ENCODE measurements at regions not wholly inside any gene's neighbourhood (a gene's known extent, or its start where the extent isn't known, plus 50 kb on each side); places are given as distances from the start of the nearest gene placed in this dataset.
"Not testable (repeated sequence)": the region's sequence is repeated elsewhere in the genome, so short reads cannot be mapped to it uniquely, and the experiment has no call there.

DNA sequence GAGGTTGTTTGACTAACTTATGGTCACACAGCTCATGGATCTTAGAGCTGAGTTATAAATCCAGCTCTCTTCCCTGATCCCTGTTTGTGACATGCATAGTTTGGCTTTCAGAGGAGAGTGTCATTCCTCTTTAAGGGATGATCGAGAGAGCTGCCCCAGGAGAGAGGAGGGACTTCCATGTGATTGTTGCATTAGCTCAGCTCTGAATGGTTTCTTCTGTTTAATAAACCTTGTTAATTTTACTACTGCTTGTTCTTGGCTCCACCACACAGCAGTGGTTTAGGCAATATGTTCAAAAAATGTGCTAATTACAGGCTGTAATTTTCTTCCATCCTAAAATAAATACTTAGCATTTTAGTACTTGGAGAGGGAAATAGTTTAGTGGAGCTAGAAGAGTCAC is 152.5 kb downstream of the C12orf75 start:
- FAIRE-seq: no peak

DNA sequence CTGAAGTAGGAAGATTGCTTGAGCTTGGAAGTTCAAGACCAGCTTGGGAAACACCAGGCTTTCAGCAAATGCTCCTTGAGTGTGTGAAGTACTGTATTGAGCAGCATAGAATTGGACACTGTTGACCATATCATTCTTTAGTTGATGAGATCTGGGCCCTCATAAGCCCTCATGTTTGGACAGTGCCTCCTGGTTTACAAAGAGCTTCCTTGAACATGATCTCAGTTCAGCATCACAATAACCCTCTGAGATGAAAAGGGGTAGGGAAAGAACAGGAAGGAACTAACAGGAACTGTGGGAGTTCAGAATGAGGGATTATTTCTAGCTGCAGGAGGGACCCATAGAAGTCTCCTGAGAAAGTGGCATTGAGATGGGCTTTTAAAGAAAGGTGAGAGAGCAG is 153.2 kb downstream of the C12orf75 start:
- FAIRE-seq: no peak

DNA sequence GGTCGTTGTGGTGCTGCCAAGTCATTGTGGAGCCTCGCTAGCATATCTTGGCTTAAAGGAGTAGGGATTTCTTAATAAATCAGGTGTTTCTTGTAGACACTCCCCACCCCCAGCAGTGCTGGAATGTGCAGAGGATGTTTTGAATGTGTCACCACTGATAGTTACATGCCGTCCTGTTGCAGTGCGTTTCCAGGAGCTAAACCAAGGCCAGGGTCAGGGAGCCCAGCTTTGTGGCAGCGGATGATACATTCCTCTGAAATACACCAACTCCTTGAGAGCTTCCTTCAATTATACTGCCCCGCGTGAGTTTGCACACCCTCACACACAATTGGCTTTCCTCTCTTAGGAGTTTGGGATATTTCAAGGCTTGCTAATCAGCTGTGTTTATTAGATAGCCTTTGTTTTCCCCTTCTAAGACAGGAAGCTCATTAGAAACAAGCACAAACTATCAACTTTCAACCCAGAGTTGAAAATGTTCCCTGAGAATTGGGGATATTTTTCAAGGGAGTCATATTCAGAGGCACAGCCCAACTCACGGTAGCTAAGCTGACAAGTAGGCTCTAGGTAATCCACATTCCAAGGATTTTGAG is 154.9 kb downstream of the C12orf75 start:
- no peak for FAIRE-seq

DNA sequence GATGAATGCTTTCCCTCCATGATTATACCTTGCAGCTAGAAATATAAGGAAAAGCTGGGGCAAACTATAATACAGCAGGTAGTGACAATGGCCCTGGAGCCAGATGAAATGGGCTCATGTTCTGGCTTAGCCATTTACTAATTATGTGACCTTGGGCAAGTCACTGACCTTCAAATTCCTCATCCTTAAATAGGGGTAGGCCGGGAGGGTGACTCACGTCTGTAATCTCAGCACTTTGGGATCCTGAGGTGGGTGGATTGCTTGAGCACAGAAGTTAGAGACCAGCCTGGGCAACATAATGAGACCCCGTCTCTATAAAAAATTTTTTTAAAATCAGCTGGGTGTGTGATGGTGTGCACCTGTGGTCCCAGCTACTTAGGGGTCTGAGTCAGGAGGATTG is 155.4 kb downstream of the C12orf75 start:
- FAIRE-seq: no peak

DNA sequence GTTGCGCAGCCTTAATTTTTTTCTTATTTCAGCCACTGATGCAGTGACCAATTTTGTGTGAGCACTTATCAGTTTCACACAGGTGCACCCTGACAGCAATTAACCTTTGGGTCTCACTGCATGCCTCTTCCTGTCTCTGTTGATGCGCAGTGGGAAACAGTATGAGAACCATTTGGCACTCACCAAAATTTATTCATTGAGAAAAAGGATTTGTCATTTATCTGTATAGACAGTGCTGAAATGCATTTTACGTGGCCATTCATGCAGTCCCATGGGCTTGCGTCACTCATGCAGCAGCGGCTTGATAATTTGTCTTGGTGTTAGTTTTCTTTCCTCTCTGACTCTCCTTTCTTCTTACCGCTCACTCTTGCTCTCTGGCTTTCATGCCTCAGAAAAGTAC is 157.5 kb downstream of the C12orf75 start:
- no peak for FAIRE-seq

DNA sequence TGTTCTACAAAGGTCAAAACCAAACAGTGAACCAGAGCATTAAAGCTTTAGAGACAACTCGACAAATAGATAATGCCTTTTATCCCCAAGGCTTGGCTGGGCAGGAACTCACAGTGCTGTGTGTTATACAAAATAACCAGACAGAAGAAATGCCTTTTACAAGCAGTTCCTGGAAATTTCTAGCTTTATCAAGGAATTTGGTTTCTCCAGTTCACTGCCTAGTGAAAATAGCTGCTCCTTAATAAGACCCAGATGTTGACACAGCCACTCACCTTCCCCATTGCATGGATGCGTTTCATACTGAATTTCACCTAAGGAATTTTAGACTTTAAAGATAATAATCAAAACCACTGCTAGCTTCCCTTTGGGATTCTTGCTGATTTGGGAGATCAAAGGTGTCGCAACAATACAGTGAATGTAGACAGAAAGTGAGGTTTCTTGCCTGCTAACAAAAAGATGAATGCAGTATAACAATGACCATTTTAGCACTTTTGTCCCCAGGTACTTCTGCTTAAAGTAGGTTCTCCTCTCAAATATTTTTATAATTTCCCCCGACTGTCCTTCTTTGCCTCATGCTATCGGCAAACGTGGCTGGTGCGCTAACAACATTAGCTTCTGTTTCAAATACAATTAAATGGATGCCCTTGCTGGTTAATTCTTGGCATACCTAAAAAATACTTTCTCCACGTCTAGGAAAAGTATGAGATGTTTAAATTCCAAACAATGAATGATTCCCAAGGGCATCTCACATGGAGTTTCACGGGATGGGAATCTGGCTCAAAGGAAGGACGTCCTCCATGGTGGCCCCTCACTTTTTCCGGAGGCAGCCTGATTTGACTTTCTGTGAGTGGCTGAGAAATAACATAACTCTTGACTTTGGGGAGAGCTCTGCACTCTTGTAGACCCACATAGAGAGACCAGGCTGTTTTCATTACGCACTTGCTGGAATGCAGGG is 162.4 kb downstream of the C12orf75 start:
- FAIRE-seq: no peak

DNA sequence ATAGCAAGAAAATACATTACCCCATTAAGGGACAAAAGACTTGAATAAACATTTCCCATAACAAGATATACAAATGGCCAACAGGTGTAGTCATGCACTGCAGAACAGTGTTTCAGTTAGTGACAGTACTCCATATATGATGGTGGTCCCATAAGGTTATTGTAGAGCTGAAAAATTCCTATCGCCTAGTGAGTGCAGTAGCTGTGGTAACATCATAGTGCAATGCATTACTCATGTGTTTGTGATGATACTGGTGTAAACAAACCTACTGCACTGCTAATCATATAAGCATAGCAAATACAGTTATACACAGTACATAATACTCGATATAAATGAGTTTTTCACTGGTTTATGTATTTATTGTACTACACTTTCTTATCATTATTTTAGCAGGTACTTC is 168.7 kb downstream of the C12orf75 start:
- FAIRE-seq: no peak

DNA sequence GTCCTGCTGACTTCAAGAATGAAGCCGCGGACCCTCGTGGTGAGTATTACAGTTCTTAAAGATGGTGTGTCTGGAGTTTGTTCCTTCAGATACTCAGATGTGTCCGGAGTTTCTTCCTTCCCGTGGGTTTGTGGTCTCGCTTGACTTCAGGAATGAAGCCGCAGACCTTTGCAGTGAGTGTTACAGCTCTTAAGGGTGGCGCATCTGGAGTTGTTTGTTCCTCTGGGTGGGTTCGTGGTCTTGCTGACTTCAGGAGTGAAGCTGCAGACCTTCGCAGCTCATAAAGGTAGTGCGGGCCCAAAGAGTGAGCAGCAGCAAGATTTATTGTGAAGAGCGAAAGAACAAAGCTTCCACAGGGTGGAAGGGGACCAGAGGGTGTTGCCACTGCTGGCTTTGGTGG is 170.2 kb downstream of the C12orf75 start:
- not testable (repeated sequence) for FAIRE-seq

DNA sequence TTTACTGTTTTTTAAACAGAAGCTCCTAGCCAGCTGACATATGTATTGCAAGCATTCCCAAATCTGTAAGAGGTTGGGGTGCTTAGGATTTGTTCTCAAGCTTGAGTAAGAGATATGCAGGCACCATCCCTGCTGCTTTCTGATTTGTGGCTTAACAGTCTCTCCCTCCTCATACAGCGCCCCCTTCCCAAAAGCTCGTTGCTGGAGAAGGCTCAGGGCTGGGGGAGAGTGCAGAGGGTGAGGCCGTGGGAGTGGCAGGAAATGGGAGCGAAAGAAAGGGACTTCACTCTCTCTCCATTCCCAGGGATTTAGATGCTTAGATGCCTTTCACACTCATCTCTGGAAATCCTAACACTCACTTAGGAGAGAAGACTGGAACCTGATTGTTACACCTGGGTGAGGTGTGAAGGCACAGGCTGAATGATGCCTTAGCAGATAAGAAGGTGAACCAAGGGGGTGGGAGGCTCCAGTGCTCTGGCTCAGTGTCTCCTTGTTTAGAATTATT is 172.0 kb downstream of the C12orf75 start:
- FAIRE-seq: no peak

DNA sequence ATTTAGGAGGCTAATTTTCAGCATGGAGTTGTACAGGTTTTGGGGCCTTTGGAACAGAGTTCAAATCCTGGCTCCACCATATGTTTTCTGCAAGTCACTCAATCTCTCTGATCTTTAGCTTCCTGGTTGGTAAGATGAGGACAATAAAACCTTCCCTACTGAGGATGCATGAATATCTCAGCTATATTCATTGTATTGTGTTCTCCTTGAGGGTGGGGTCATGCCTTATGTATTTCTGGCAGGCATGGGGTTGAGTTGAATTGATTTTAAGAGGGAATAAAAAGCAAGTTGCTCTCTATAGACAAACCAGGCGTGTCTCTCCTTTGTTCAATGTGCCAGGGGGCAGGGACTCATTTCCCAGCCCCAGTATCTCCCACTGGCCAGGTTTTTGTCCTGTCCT is 173.1 kb downstream of the C12orf75 start:
- FAIRE-seq: no peak

DNA sequence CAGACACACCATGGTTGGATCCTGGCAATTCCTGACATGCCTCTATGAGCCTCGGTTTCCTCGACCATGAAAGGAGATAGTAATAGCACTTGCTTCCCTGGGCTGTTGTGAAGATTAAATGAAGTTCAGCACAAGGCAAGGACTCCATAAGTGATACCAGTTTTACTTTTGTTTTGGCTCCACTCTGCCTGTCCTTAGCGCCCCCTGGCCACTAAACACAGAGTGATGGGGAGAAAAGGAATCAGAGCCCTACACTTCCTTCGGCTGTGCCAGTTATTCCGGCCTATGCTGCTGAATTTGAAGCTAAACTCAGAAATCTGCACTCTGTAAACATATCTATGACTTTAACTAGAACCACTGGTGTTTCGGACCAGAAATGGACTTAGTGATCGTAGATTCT is 173.8 kb downstream of the C12orf75 start:
- no peak for FAIRE-seq

DNA sequence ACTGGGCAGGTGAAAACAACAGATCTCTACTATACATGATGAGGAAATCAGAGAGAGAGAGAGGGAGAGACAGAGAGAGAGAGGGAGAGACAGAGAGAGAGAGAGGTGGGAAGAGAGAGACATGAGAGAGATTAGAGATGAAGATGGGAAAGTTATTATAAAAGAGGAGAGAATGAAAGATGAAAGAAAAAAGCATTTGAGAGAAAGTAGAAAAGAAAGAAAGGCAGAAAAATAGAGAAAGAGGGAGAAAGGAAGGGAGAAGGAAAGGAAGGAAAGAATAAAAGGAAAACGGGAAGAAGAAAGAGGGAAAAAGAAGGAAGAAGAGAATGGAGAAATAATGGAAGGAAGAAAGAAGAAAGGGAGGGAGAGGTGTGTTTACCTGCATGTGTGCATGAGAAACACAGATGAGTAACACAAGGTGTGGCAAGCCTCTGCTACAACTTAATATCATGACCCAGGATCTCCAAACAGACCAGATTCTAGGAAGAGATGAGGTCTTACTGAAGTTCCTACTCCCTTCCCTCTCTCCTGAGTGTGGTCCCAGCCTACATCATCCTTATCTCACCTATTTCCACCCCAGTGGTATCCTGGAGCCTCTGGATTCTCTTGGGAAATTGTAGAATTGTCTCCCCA is 176.3 kb downstream of the C12orf75 start:
- no peak for FAIRE-seq

DNA sequence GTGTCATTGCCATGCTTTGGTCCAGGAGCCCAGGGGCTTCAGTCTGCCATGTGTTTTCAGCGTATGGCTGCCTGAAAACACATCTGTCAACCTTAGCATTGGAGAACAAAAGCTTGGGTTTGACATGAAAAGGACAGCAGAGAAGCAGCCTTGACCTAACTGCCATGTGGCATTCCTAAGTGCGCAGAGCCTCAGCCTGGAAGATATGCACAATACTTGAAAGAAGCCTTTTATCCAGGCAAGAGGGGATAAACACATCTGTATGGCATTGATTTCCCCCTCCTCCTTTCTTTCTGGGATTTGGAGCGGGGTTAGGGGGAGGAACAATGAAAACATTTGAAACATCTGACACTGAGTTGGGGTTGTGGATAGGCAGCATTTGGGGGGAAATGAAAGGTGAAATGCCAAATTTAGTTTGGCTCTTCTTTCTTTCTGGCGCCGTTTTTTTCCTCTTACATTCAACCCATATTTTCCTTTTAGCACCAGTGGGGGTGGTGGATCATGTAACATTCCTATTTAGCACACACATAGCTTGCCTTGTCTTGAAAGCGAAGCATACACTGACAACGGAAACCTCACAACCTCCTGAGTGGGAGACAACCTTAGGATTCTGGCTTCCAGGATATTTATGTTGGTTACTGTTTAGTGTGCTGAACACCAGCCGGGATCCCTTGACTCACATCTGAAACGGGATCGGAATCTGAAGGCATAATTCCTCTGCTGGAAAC is 177.0 kb downstream of the C12orf75 start:
- FAIRE-seq: no peak

DNA sequence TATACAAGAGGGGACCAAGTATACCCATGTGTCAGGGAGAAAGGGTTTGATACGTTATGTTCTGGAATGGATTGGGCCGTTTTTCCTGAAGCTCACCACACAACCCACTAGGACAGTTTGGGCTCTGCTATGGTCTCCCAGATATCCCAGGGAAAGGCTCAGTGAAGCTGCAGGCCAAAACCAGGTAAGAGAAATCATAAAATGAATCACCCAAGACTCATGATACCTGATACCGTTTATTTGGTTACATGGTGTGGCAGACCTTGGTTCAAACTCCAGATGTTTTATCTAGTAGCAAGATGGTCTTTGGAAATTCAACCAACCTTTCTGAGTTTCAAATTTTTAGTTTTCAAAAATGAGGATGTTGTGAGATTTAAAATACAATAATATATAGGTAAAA is 177.6 kb downstream of the C12orf75 start:
- no peak for FAIRE-seq

DNA sequence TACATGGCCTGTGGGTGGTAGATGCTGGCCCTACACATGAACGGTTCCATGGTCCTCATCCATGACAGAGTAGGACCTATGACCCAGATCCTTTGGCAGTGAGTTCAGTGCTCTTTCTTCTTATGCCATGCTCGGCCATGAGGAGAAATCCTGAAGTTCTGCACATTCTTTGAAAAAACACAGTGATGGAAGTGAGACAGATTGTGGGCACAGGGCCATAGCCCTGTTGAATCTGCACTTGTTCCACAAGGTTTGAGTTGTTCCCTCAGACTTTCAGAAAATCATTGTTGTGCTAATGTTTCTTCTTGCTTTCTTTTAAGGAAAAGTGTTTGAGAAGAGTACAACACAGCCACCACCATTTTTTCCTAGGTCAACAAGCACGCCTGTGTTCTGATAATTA is 180.0 kb downstream of the C12orf75 start:
- no peak for FAIRE-seq

DNA sequence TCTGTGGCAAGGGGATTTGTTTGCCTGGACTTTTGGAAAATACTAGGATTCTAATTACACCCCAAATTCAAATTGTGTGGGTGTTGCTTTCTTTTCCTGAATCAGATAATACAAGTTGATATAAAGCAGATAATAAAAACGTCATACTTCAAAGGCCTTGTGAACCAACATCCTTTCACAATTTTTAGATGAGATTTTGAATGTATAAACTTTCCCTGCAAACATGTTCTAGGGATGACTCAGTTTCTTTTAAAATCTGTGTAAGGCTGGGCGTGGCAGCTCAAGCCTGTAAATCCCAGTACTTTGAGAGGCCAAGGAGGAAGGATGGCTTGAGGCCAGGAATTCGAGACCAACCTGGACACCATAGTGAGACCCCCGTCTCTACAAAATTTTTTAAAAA is 182.4 kb downstream of the C12orf75 start:
- FAIRE-seq: not testable (repeated sequence)

DNA sequence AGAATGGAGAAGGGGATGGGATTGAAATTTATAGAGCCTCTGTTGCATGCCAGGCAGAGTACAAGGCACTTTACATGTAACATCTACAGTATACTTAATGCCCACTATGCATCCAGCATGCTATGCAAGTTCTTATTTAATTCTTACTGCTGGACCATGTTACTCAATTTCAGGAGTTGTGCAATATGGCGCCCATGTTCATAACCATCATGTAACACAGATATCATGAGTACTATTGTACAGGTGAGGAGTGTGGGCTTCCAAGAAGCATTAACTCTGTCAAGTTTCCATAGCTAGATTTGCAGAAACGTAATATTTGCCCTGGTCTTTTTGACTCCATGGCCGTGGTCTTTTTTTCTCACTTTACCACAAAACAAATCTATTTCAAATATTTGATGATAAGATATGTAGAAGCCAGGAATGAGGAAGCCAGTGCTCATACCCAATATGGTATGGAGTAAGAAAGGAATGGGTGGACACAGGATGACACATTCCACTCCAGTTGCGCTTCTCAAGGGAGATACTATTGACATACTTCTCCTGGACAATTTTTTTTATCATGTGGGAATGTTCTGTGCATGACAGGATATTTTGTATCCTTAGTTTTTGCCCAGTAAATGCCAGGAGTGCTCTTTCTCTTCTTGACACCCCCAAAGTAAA is 191.8 kb downstream of the C12orf75 start:
- FAIRE-seq: no peak

DNA sequence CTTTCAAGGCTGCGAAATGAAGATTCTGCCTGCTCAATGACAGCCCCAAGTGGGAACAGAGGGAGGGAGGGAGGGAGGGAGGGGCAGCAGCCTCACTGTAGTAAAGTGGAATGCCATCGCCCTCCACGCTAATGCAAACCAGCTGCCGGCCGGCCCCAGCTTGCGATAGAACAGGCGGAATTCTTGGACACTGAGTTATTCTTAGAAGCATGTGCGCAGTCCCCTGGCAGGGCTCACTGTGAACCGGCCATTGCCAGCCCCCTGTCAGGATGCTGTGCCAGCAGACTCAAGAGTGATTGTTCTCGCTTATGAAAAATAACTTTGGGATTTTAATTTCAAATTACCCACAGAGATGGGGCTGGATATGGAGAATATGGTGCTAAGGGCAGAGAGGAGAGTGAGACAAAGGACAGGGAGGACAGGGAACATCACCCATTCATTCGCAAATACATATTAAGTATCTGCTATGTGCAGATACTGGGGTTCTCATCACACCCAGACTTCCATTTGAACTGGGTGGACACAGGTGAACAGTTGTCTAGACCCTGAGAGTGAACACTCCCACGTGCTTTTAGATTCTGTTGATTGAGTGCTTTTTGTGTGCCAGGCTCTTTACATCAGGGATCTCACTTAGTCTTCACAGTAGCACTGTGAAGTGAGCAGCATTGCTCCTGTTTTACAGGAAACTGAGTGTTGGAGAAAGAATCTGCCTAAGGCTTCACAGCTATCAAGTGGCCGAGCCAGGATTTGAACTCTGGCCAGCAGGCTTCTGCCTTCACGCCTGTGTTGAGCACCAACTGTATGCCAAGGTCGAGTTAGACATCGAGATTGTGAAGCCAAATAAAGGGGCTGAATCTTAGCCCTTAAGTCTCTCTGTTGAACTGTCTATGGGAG is 192.9 kb downstream of the C12orf75 start:
- no peak for FAIRE-seq

DNA sequence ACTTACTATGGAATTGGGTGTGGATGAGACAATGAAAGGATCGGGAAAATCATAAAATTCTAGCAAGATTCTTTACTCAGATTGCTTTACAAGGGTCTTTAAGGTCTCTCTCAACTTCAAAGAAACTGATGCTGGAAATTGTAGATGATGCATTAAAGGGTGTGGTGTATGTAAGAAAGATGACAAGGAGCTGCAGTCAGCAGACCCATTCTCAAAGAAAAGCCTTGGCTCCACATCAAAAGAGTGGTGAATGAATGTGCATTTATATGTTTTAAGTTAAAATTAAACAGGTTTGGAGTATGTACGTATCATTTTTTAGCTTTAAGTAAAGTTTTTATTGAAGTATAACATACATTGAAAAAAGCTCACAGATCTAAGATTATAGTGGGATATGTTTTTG is 194.5 kb downstream of the C12orf75 start:
- FAIRE-seq: no peak

DNA sequence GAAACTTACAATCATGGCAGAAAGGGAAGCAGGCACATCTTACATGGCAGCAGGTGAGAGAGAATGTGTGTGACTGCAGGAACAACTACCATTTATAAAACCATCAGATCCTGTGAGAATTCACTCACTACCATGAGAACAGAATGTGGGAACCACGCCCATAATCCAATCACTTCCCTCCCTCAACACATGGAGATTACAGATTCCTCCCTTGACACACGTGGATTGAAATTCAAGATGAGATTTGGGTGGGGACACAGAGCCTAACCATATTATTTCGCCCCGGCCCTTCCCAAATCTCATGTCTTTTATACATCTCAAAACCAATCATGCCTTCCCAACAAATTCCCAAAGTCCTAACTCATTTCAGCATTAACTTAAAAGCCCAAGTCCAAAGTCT is 203.6 kb downstream of the C12orf75 start:
- no peak for FAIRE-seq

DNA sequence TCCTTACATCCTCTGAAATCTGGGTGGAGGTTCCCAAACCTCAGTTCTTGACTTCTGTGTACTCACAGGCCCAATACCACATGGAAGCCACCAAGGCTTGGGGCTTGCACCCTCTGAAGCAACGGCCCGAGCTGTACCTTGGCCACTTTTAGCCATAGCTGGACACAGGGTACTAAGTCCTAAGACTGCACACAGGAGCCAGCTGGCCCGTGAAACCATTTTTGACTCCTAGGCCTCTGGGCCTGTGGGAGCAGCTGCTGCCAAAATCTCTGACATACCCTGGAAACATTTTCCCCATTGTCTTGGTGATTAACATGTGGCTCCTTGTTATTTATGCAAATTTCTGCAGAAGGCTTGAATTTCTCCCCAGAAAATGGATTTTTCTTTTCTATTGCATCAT is 204.5 kb downstream of the C12orf75 start:
- not testable (repeated sequence) for FAIRE-seq
